Suprapubic skin (tissue), 4 donors: ENCODE measurements at regions not wholly inside any gene's neighbourhood (a gene's known extent, or its start where the extent isn't known, plus 50 kb on each side); places are given as distances from the start of the nearest gene placed in this dataset.

Experiments used
- CTCF ChIP-seq, 2 donors: fragments of 200-600 bp in 1 of 2; fragments of 450-650 bp in 1 of 2; sonication (generic) in 1 of 2; IDR thresholded peaks; one replicate each; pipeline ENCODE4 v1.5.1; 2016 to 2019; ENCODE audit warnings: antibody characterized with exemption in 2 of 2, mild to moderate bottlenecking in 1 of 2, moderate library complexity in 1 of 2
- EP300 ChIP-seq: sonication (generic); formaldehyde crosslinking; IDR thresholded peaks from one replicate; pipeline ENCODE4 v1.6.1; 2017; ENCODE audit warnings: antibody characterized with exemption
- POLR2A ChIP-seq, 2 donors: fragments of 450-650 bp; IDR thresholded peaks; one replicate each; pipeline ENCODE4 v1.6.1; 2017; ENCODE audit warnings: antibody characterized with exemption in 2 of 2, mild to moderate bottlenecking in 2 of 2, moderate library complexity in 2 of 2
- POLR2AphosphoS5 ChIP-seq, 3 donors: sonication (generic); formaldehyde crosslinking; IDR thresholded peaks; one replicate each; pipeline ENCODE4 v1.6.1; 2017; ENCODE audit warnings: antibody characterized with exemption in 3 of 3

GRCh38 chrX:122622795-122623194 is 561.3 kb upstream of the GRIA3 start:
- TF ChIP-seq CTCF (IDR thresholded peaks at IDR 0.05) = no peak
- TF ChIP-seq POLR2AphosphoS5 (IDR thresholded peaks at IDR 0.05) = no peak
- TF ChIP-seq POLR2A (IDR thresholded peaks at IDR 0.05) = no peak
- TF ChIP-seq EP300 = no peak
